GM12878 (cell line): ENCODE measurements at regions not wholly inside any gene's neighbourhood (a gene's known extent, or its start where the extent isn't known, plus 50 kb on each side); places are given as distances from the start of the nearest gene placed in this dataset.

Experiments used
- ATAC-seq: fragments of 200-7000 bp; cut with Tn5 transposase; 3 replicates; pipeline ENCODE4 v1.9.1; 2020; ENCODE audit warnings: mild to moderate bottlenecking, moderate library complexity
- BruUV-seq: library from RNA; stranded (reverse); fragments of 400-500 nt; replicated peaks from 2 replicates; lab custom pipeline; 2021; lab: Mats Ljungman, UMichigan
- CTCF ChIA-PET: fragments of 300-600 bp; sonication (Branson Sonifier 250); formaldehyde crosslinking; extraction: SDS; loops from one replicate; lab custom pipeline; 2021; ENCODE audit warnings: inconsistent platforms; lab: Yijun Ruan, JAX
- POLR2A ChIA-PET: fragments of 350-600 bp; formaldehyde crosslinking; extraction: SDS; loops from one replicate; lab custom pipeline; 2021; ENCODE audit warnings: inconsistent platforms; lab: Charles Lee
- RAD21 ChIA-PET: fragments of 300-600 bp; sonication (Branson Sonifier 250); formaldehyde crosslinking; loops from one replicate; lab custom pipeline; 2023; ENCODE audit warnings: antibody characterized with exemption; ENCODE audit not compliant: unreplicated experiment; lab: Charles Lee
- SMC1A ChIA-PET: fragments of 300-600 bp; sonication (Branson Sonifier 250); formaldehyde crosslinking; loops from one replicate; lab custom pipeline; 2023; ENCODE audit not compliant: unreplicated experiment, uncharacterized antibody; lab: Charles Lee
- DNase-seq: peaks from one replicate; pipeline ENCODE4 v3.0.0-alpha.2; 2011; ENCODE audit warnings: low read depth, low spot score
- FAIRE-seq: peaks from 3 replicates; lab custom pipeline; 2011; peaks lifted over from hg19 to GRCh38; lab: Jason Lieb, UNC
- H2AFZ ChIP-seq: 2 replicates; pipeline ENCODE4 v1.6.0; 2011; ENCODE audit warnings: low read depth, low read length, control low read depth; ENCODE audit not compliant: control insufficient read depth
- H3K27ac ChIP-seq: 2 replicates; pipeline ENCODE4 v1.5.1; 2011; ENCODE audit warnings: control low read depth; ENCODE audit not compliant: control insufficient read depth, insufficient read depth
- H3K27me3 ChIP-seq, 2 experiments: replicated peaks in 1 of 2; 2 replicates each; pipeline versions ENCODE4 v1.6.0 to v1.6.1; 2011; ENCODE audit warnings: low read length in 1 of 2; ENCODE audit not compliant: control insufficient read depth in 2 of 2, insufficient read depth in 2 of 2
- H3K36me3 ChIP-seq, 2 experiments: 2 replicates each; pipeline ENCODE4 v1.5.1; 2011; ENCODE audit warnings: low read length in 1 of 2; ENCODE audit not compliant: control insufficient read depth in 2 of 2, insufficient read depth in 2 of 2
- H3K4me1 ChIP-seq: 2 replicates; pipeline ENCODE4 v1.6.1; 2011; ENCODE audit warnings: mild to moderate bottlenecking, low read length, moderate library complexity, mixed read lengths; ENCODE audit not compliant: control insufficient read depth, insufficient read depth
- H3K4me2 ChIP-seq: 2 replicates; pipeline ENCODE4 v1.6.0; 2011; ENCODE audit warnings: control low read depth; ENCODE audit not compliant: control insufficient read depth, insufficient read depth
- H3K4me3 ChIP-seq: fragments of 200-600 bp; sonication (generic); 2 replicates; pipeline ENCODE4 v1.5.1; 2016
- H3K79me2 ChIP-seq: 2 replicates; pipeline ENCODE4 v1.6.0; 2011; ENCODE audit warnings: low read length; ENCODE audit not compliant: control insufficient read depth, insufficient read depth
- H3K9ac ChIP-seq: 2 replicates; pipeline ENCODE4 v1.8.0; 2011; ENCODE audit warnings: low read length, control low read depth, mixed read lengths; ENCODE audit not compliant: control insufficient read depth, insufficient read depth
- H3K9me3 ChIP-seq: replicated peaks from 3 replicates; pipeline ENCODE4 v1.5.1; 2011; ENCODE audit warnings: mild to moderate bottlenecking, low read length; ENCODE audit not compliant: control insufficient read depth, insufficient read depth
- H4K20me1 ChIP-seq: 2 replicates; pipeline ENCODE4 v1.6.0; 2011; ENCODE audit not compliant: control insufficient read depth, insufficient read depth
- ATF7 ChIP-seq: fragments of 450-650 bp; IDR thresholded peaks from 2 replicates; pipeline ENCODE4 v1.6.1; 2016; ENCODE audit warnings: low read depth, mild to moderate bottlenecking
- CBX3 ChIP-seq: fragments of 200-600 bp; sonication (generic); IDR thresholded peaks from 2 replicates; pipeline ENCODE4 v1.6.1; 2016; ENCODE audit warnings: low read depth, borderline replicate concordance
- CREB1 ChIP-seq: IDR thresholded peaks from 2 replicates; pipeline ENCODE4 v1.6.1; 2012; ENCODE audit warnings: low read depth, mild to moderate bottlenecking, inconsistent platforms
- GABPA ChIP-seq: IDR thresholded peaks from 2 replicates; pipeline ENCODE4 v1.6.1; 2014; ENCODE audit warnings: antibody characterized with exemption, low read depth, mild to moderate bottlenecking, inconsistent platforms
- HDGF ChIP-seq: fragments of 450-650 bp; IDR thresholded peaks from 2 replicates; pipeline ENCODE4 v1.6.1; 2016; ENCODE audit warnings: antibody characterized with exemption
- NR2F1 ChIP-seq: fragments of 450-650 bp; conservative IDR thresholded peaks from 2 replicates; pipeline ENCODE4 v1.6.1; 2017; ENCODE audit warnings: mild to moderate bottlenecking
- RB1 ChIP-seq: fragments of 450-650 bp; formaldehyde crosslinking; IDR thresholded peaks from 2 replicates; pipeline ENCODE4 v1.6.1; 2017; ENCODE audit warnings: mild to moderate bottlenecking, borderline replicate concordance
- SIX5 ChIP-seq: IDR thresholded peaks from 2 replicates; pipeline ENCODE4 v1.6.1; 2011; ENCODE audit warnings: mild to moderate bottlenecking, low read depth, low read length, moderate library complexity; ENCODE audit not compliant: severe bottlenecking
- SPI1 ChIP-seq: IDR thresholded peaks from 2 replicates; pipeline ENCODE4 v1.6.1; 2011; ENCODE audit warnings: low read depth, mild to moderate bottlenecking, low read length, moderate library complexity, borderline replicate concordance; ENCODE audit not compliant: insufficient read depth
- ZNF24 ChIP-seq: fragments of 450-650 bp; IDR thresholded peaks from 2 replicates; pipeline ENCODE4 v1.6.1; 2017; ENCODE audit warnings: antibody characterized with exemption, mild to moderate bottlenecking
- ZZZ3 ChIP-seq: IDR thresholded peaks from 2 replicates; pipeline ENCODE4 v1.6.1; 2011; ENCODE audit warnings: low read depth; ENCODE audit not compliant: control insufficient read depth, insufficient read length
- WGBS: methylation state at CpG from one replicate; pipeline ENCODE4 v1.1.6; 2016; ENCODE audit warnings: low lambda C conversion rate; ENCODE audit not compliant: insufficient replicate concordance, insufficient coverage; ENCODE audit errors: missing lambda C conversion rate; 5-methylcytosine and 5-hydroxymethylcytosine counted together
- in situ Hi-C: fragments of 300-500 bp; cut with MboI; formaldehyde crosslinking; loops from 9 replicates; pipeline ENCODE4 v1.14.3; 2018; ENCODE audit warnings: mixed read lengths
- intact Hi-C: fragments of 100-400 bp; cut with micrococcal nuclease; formaldehyde crosslinking; loops from one replicate; pipeline ENCODE4 v1.14.2; 2022; ENCODE audit not compliant: unreplicated experiment
- TF ChIP-seq, protein P1 (sequence below), 3 experiments: IDR thresholded peaks in 2 of 3; conservative IDR thresholded peaks in 1 of 3; 2 replicates each; pipeline ENCODE4 v1.5.1; 2011; ENCODE audit warnings: low read depth in 3 of 3, low read length in 3 of 3, mild to moderate bottlenecking in 3 of 3, control low read depth in 2 of 3, moderate library complexity in 2 of 3, inconsistent platforms in 1 of 3, mixed read lengths in 1 of 3; ENCODE audit not compliant: control insufficient read depth in 2 of 3, insufficient read depth in 1 of 3; ENCODE audit errors: extremely low read depth in 1 of 3
- TF ChIP-seq, protein P2 (sequence below): fragments of 450-650 bp; IDR thresholded peaks from 2 replicates; pipeline ENCODE4 v1.6.1; 2016; ENCODE audit warnings: mild to moderate bottlenecking
- TF ChIP-seq, protein P3 (sequence below): fragments of 450-650 bp; IDR thresholded peaks from 2 replicates; pipeline ENCODE4 v1.6.1; 2018; ENCODE audit warnings: mild to moderate bottlenecking, low read depth, moderate library complexity; ENCODE audit not compliant: partially characterized antibody

GRCh38 chr18:78699499-78699898 is 280.1 kb upstream of the SALL3 start:
- no peak overlapping the region for H3K27ac ChIP-seq
- CTCF ChIA-PET = no interaction called here
- TF ChIP-seq ATF7 (no peak), CREB1 (no peak), NR2F1 (no peak), ZZZ3 (no peak), SPI1 (no peak), GABPA (no peak), SIX5 (no peak), HDGF (no peak), CBX3 (no peak), ZNF24 (no peak), RB1 (no peak)
- TF ChIP-seq, protein P1, sequence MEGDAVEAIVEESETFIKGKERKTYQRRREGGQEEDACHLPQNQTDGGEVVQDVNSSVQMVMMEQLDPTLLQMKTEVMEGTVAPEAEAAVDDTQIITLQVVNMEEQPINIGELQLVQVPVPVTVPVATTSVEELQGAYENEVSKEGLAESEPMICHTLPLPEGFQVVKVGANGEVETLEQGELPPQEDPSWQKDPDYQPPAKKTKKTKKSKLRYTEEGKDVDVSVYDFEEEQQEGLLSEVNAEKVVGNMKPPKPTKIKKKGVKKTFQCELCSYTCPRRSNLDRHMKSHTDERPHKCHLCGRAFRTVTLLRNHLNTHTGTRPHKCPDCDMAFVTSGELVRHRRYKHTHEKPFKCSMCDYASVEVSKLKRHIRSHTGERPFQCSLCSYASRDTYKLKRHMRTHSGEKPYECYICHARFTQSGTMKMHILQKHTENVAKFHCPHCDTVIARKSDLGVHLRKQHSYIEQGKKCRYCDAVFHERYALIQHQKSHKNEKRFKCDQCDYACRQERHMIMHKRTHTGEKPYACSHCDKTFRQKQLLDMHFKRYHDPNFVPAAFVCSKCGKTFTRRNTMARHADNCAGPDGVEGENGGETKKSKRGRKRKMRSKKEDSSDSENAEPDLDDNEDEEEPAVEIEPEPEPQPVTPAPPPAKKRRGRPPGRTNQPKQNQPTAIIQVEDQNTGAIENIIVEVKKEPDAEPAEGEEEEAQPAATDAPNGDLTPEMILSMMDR (IDR thresholded peaks at IDR 0.05 in 2 of 3, conservative IDR thresholded peaks at IDR 0.05 in 1 of 3; ENCODE audit: control insufficient read depth in 2 of 3, extremely low read depth in 1 of 3, insufficient read depth in 1 of 3, low read depth in 3 of 3, low read length in 3 of 3) = no peak
- TF ChIP-seq, protein P2, sequence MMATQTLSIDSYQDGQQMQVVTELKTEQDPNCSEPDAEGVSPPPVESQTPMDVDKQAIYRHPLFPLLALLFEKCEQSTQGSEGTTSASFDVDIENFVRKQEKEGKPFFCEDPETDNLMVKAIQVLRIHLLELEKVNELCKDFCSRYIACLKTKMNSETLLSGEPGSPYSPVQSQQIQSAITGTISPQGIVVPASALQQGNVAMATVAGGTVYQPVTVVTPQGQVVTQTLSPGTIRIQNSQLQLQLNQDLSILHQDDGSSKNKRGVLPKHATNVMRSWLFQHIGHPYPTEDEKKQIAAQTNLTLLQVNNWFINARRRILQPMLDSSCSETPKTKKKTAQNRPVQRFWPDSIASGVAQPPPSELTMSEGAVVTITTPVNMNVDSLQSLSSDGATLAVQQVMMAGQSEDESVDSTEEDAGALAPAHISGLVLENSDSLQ = no peak
- TF ChIP-seq, protein P3, sequence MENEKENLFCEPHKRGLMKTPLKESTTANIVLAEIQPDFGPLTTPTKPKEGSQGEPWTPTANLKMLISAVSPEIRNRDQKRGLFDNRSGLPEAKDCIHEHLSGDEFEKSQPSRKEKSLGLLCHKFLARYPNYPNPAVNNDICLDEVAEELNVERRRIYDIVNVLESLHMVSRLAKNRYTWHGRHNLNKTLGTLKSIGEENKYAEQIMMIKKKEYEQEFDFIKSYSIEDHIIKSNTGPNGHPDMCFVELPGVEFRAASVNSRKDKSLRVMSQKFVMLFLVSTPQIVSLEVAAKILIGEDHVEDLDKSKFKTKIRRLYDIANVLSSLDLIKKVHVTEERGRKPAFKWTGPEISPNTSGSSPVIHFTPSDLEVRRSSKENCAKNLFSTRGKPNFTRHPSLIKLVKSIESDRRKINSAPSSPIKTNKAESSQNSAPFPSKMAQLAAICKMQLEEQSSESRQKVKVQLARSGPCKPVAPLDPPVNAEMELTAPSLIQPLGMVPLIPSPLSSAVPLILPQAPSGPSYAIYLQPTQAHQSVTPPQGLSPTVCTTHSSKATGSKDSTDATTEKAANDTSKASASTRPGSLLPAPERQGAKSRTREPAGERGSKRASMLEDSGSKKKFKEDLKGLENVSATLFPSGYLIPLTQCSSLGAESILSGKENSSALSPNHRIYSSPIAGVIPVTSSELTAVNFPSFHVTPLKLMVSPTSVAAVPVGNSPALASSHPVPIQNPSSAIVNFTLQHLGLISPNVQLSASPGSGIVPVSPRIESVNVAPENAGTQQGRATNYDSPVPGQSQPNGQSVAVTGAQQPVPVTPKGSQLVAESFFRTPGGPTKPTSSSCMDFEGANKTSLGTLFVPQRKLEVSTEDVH = no peak
- TF ChIP-seq, all 136 proteins: peak for 0
- no peak overlapping the region for H3K4me3 ChIP-seq
- ChIA-PET RAD21 (no interaction called here), POLR2A (no interaction called here), SMC1A (no interaction called here)
- intact Hi-C loops (no loop called here), in situ Hi-C loops (no loop called here)
- H3K4me2 ChIP-seq = no peak overlapping the region
- H3K4me1 ChIP-seq = no peaks in the 10 kb centered on the region
- no TSS peak for BruUV-seq
- WGBS = 24% methylated on average over 12 of the region's 12 CpGs
- ATAC-seq = no peak
- H4K20me1 ChIP-seq = no peaks in the 10 kb centered on the region
- no peak overlapping the region for H3K9ac ChIP-seq
- no peaks in the 10 kb centered on the region for H3K9me3 ChIP-seq
- H3K27me3 ChIP-seq = no peaks in the 10 kb centered on the region
- no peak for FAIRE-seq
- H2AFZ ChIP-seq = no peak overlapping the region
- no peak for DNase-seq
- H3K36me3 ChIP-seq = no peaks in the 10 kb centered on the region
- no peaks in the 10 kb centered on the region for H3K79me2 ChIP-seq
